ENCODE measurements at regions not wholly inside any gene's neighbourhood (a gene's known extent, or its start where the extent isn't known, plus 50 kb on each side); places are given as distances from the start of the nearest gene placed in this dataset.
"Not testable (repeated sequence)": the region's sequence is repeated elsewhere in the genome, so short reads cannot be mapped to it uniquely, and the experiment has no call there.

- no peaks in the 10 kb centered on the region for H3K4me1 Mint-ChIP-seq
- H3K36me3 Mint-ChIP-seq = no peaks in the 10 kb centered on the region
- no peak overlapping the region for H3K27ac Mint-ChIP-seq
- H3K4me3 Mint-ChIP-seq = no peak overlapping the region
- H3K9me3 Mint-ChIP-seq = peaks cover 1% of the 10 kb centered on the region
- H3K27me3 Mint-ChIP-seq = no peaks in the 10 kb centered on the region
Observed at GRCh38 chr10:52368725-52369124, 54.6 kb downstream of the DKK1 start.

- not testable (repeated sequence) for H3K9me3 Mint-ChIP-seq, H3K36me3 Mint-ChIP-seq, H3K4me1 Mint-ChIP-seq, H3K27me3 Mint-ChIP-seq, H3K27ac Mint-ChIP-seq, H3K4me3 Mint-ChIP-seq
Observed at GRCh38 chr10:52374207-52374606, 60.1 kb downstream of the DKK1 start.

- no peaks in the 10 kb centered on the region for H3K36me3 Mint-ChIP-seq
- no peak overlapping the region for H3K4me3 Mint-ChIP-seq
- H3K4me1 Mint-ChIP-seq = no peaks in the 10 kb centered on the region
Observed at GRCh38 chr10:52376694-52377354, 62.7 kb downstream of the DKK1 start.

GRCh38 chr10:52378124-52378523, 64.0 kb downstream of the DKK1 start:
- peaks cover 1% of the 10 kb centered on the region for H3K27me3 Mint-ChIP-seq
- no peak overlapping the region for H3K27ac Mint-ChIP-seq
- H3K36me3 Mint-ChIP-seq = no peaks in the 10 kb centered on the region
- H3K4me1 Mint-ChIP-seq = no peaks in the 10 kb centered on the region
- H3K4me3 Mint-ChIP-seq = no peak overlapping the region
- peaks cover 5% of the 10 kb centered on the region for H3K9me3 Mint-ChIP-seq

More at GRCh38 chr10:52376694-52377354, 62.7 kb downstream of the DKK1 start:
- peaks cover 5% of the 10 kb centered on the region for H3K9me3 Mint-ChIP-seq
- no peak overlapping the region for H3K27ac Mint-ChIP-seq
- peaks cover 1% of the 10 kb centered on the region for H3K27me3 Mint-ChIP-seq

GRCh38 chr10:52379287-52379686, 65.2 kb downstream of the DKK1 start:
- no peaks in the 10 kb centered on the region for H3K9me3 Mint-ChIP-seq
- H3K4me1 Mint-ChIP-seq = no peaks in the 10 kb centered on the region
- H3K27me3 Mint-ChIP-seq = no peaks in the 10 kb centered on the region
- H3K36me3 Mint-ChIP-seq = no peaks in the 10 kb centered on the region
- H3K4me3 Mint-ChIP-seq = no peak overlapping the region
- H3K27ac Mint-ChIP-seq = no peak overlapping the region

- Mint-ChIP-seq H3K36me3 (no peaks in the 10 kb centered on the region), H3K27ac (no peak overlapping the region), H3K9me3 (no peaks in the 10 kb centered on the region), H3K4me3 (no peak overlapping the region), H3K27me3 (no peaks in the 10 kb centered on the region), H3K4me1 (no peaks in the 10 kb centered on the region)
Observed at GRCh38 chr10:52383088-52383487, 69.0 kb downstream of the DKK1 start.

- Mint-ChIP-seq H3K4me3 (no peak overlapping the region), H3K27me3 (no peaks in the 10 kb centered on the region), H3K27ac (no peak overlapping the region), H3K9me3 (no peaks in the 10 kb centered on the region), H3K4me1 (no peaks in the 10 kb centered on the region), H3K36me3 (no peaks in the 10 kb centered on the region)
Observed at GRCh38 chr10:52387744-52388143, 73.7 kb downstream of the DKK1 start.

- no peaks in the 10 kb centered on the region for H3K4me1 Mint-ChIP-seq
- H3K9me3 Mint-ChIP-seq = peaks cover 5% of the 10 kb centered on the region
- H3K4me3 Mint-ChIP-seq = no peak overlapping the region
- no peak overlapping the region for H3K27ac Mint-ChIP-seq
- H3K27me3 Mint-ChIP-seq = no peaks in the 10 kb centered on the region
- H3K36me3 Mint-ChIP-seq = no peaks in the 10 kb centered on the region
Observed at GRCh38 chr10:52390388-52390787, 76.3 kb downstream of the DKK1 start.

GRCh38 chr10:52391927-52392602, 78.0 kb downstream of the DKK1 start:
- Mint-ChIP-seq H3K36me3 (no peaks in the 10 kb centered on the region), H3K27me3 (no peaks in the 10 kb centered on the region), H3K9me3 (peaks cover 5% of the 10 kb centered on the region), H3K4me3 (no peak overlapping the region), H3K27ac (no peak overlapping the region), H3K4me1 (no peaks in the 10 kb centered on the region)

- Mint-ChIP-seq H3K4me3 (no peak overlapping the region), H3K4me1 (no peaks in the 10 kb centered on the region), H3K9me3 (peaks cover 5% of the 10 kb centered on the region), H3K36me3 (no peaks in the 10 kb centered on the region), H3K27me3 (no peaks in the 10 kb centered on the region), H3K27ac (no peak overlapping the region)
Observed at GRCh38 chr10:52394246-52394645, 80.2 kb downstream of the DKK1 start.

- Mint-ChIP-seq H3K4me3 (no peak overlapping the region), H3K36me3 (no peaks in the 10 kb centered on the region), H3K9me3 (peaks cover 9% of the 10 kb centered on the region), H3K27me3 (no peaks in the 10 kb centered on the region), H3K27ac (no peak overlapping the region), H3K4me1 (no peaks in the 10 kb centered on the region)
Observed at GRCh38 chr10:52400562-52400961, 86.5 kb downstream of the DKK1 start.

GRCh38 chr10:52403801-52404200, 89.7 kb downstream of the DKK1 start:
- not testable (repeated sequence) for H3K36me3 Mint-ChIP-seq

GRCh38 chr10:52409195-52409594, 95.1 kb downstream of the DKK1 start:
- no peaks in the 10 kb centered on the region for H3K27me3 Mint-ChIP-seq
- no peak overlapping the region for H3K27ac Mint-ChIP-seq
- no peaks in the 10 kb centered on the region for H3K36me3 Mint-ChIP-seq
- H3K4me3 Mint-ChIP-seq = no peak overlapping the region
- no peaks in the 10 kb centered on the region for H3K4me1 Mint-ChIP-seq
- H3K9me3 Mint-ChIP-seq = peaks cover 6% of the 10 kb centered on the region

More at GRCh38 chr10:52403801-52404200, 89.7 kb downstream of the DKK1 start:
- not testable (repeated sequence) for H3K27ac Mint-ChIP-seq, H3K27me3 Mint-ChIP-seq, H3K4me3 Mint-ChIP-seq, H3K4me1 Mint-ChIP-seq
- peaks cover 15% of the 10 kb centered on the region for H3K9me3 Mint-ChIP-seq

- Mint-ChIP-seq H3K36me3 (no peaks in the 10 kb centered on the region), H3K4me1 (no peaks in the 10 kb centered on the region), H3K27ac (no peak overlapping the region), H3K9me3 (peaks cover 6% of the 10 kb centered on the region), H3K4me3 (no peak overlapping the region), H3K27me3 (no peaks in the 10 kb centered on the region)
Observed at GRCh38 chr10:52409928-52410327, 95.8 kb downstream of the DKK1 start.

- Mint-ChIP-seq H3K27me3 (no peaks in the 10 kb centered on the region), H3K9me3 (peaks cover 4% of the 10 kb centered on the region), H3K4me3 (no peak overlapping the region), H3K27ac (no peak overlapping the region), H3K4me1 (no peaks in the 10 kb centered on the region), H3K36me3 (no peaks in the 10 kb centered on the region)
Observed at GRCh38 chr10:52410916-52411315, 96.8 kb downstream of the DKK1 start.

- Mint-ChIP-seq H3K27ac (no peak overlapping the region), H3K4me1 (no peaks in the 10 kb centered on the region), H3K27me3 (no peaks in the 10 kb centered on the region), H3K9me3 (no peaks in the 10 kb centered on the region), H3K4me3 (no peak overlapping the region), H3K36me3 (no peaks in the 10 kb centered on the region)
Observed at GRCh38 chr10:52419281-52419680, 105.2 kb downstream of the DKK1 start.

- Mint-ChIP-seq H3K9me3 (no peaks in the 10 kb centered on the region), H3K4me1 (no peaks in the 10 kb centered on the region), H3K27ac (no peak overlapping the region), H3K36me3 (no peaks in the 10 kb centered on the region), H3K4me3 (no peak overlapping the region), H3K27me3 (no peaks in the 10 kb centered on the region)
Observed at GRCh38 chr10:52420656-52421055, 106.6 kb downstream of the DKK1 start.
